CD14-positive monocyte (primary cell): ENCODE measurements at regions not wholly inside any gene's neighbourhood (a gene's known extent, or its start where the extent isn't known, plus 50 kb on each side); places are given as distances from the start of the nearest gene placed in this dataset.

Source experiments
- DNase-seq, 3 donors: peaks; one replicate each; pipeline ENCODE4 v3.0.0-alpha.2; 2011 to 2022
- H2AFZ ChIP-seq: 2 replicates; pipeline ENCODE4 v1.6.0; 2012; ENCODE audit warnings: mild to moderate bottlenecking, low read depth, low read length, inconsistent platforms; ENCODE audit not compliant: insufficient read depth, poor library complexity, severe bottlenecking
- H3K27ac ChIP-seq, 2 donors: 1 replicate in 1 of 2; 2 replicates in 1 of 2; pipeline ENCODE4 v1.5.1; 2012 to 2013; ENCODE audit warnings: low read length in 2 of 2, control low read depth in 1 of 2, inconsistent platforms in 1 of 2, low read depth in 1 of 2, mild to moderate bottlenecking in 1 of 2
- H3K27me3 ChIP-seq, 2 donors: one replicate each; pipeline versions ENCODE4 v1.6.0 to v1.6.1; 2011 to 2013; ENCODE audit warnings: low read length in 2 of 2; ENCODE audit not compliant: control insufficient read depth in 2 of 2, insufficient read depth in 2 of 2
- H3K36me3 ChIP-seq, 2 donors: replicated peaks in 1 of 2; 1 replicate in 1 of 2; 2 replicates in 1 of 2; pipeline versions ENCODE4 v1.5.1 to v1.6.1; 2012 to 2013; ENCODE audit warnings: low read length in 2 of 2, control low read depth in 1 of 2, inconsistent platforms in 1 of 2, mild to moderate bottlenecking in 1 of 2; ENCODE audit not compliant: insufficient read depth in 2 of 2, control insufficient read depth in 1 of 2
- H3K4me1 ChIP-seq, 2 donors: 1 replicate in 1 of 2; 2 replicates in 1 of 2; pipeline versions ENCODE4 v1.5.1 to v1.6.1; 2012 to 2013; ENCODE audit warnings: low read length in 2 of 2, control low read depth in 1 of 2, inconsistent platforms in 1 of 2, mild to moderate bottlenecking in 1 of 2, moderate library complexity in 1 of 2; ENCODE audit not compliant: insufficient read depth in 2 of 2, control insufficient read depth in 1 of 2
- H3K4me2 ChIP-seq: replicated peaks from 2 replicates; pipeline ENCODE3; 2012; ENCODE audit warnings: low read length, moderate library complexity, mild to moderate bottlenecking; ENCODE audit not compliant: poor library complexity, severe bottlenecking; ENCODE audit errors: extremely low read depth
- H3K4me3 ChIP-seq, 3 experiments: fragments of 200-600 bp in 1 of 3; sonication (generic) in 1 of 3; replicated peaks in 1 of 3; 1 replicate in 2 of 3; 2 replicates in 1 of 3; pipeline ENCODE4 v1.5.1; 2011 to 2013; ENCODE audit warnings: low read length in 3 of 3, mild to moderate bottlenecking in 3 of 3, control low read depth in 2 of 3, low read depth in 2 of 3, inconsistent platforms in 1 of 3, moderate library complexity in 1 of 3
- H3K79me2 ChIP-seq: 2 replicates; pipeline ENCODE4 v1.6.0; 2012; ENCODE audit warnings: mild to moderate bottlenecking, control low read depth, inconsistent platforms, low read length, moderate library complexity; ENCODE audit not compliant: insufficient read depth
- H3K9ac ChIP-seq: 2 replicates; pipeline ENCODE4 v1.6.0; 2017; ENCODE audit warnings: low read length, mild to moderate bottlenecking; ENCODE audit not compliant: insufficient read depth, poor library complexity, severe bottlenecking
- H3K9me3 ChIP-seq, 2 donors: replicated peaks in 1 of 2; 1 replicate in 1 of 2; 2 replicates in 1 of 2; pipeline versions ENCODE4 v1.5.1 to v1.6.1; 2012 to 2013; ENCODE audit warnings: low read length in 2 of 2, control low read depth in 1 of 2; ENCODE audit not compliant: control insufficient read depth in 1 of 2, insufficient read depth in 1 of 2
- H4K20me1 ChIP-seq: 2 replicates; pipeline ENCODE4 v1.6.0; 2012; ENCODE audit warnings: mild to moderate bottlenecking, low read length, control low read depth, moderate library complexity; ENCODE audit not compliant: insufficient read depth
- H3K27ac Mint-ChIP-seq, 7 donors: one replicate each; pipeline ENCODE4 v1.8.0; 2020; ENCODE audit warnings: mild to moderate bottlenecking in 7 of 7, mixed read lengths in 7 of 7, moderate library complexity in 6 of 7, inconsistent platforms in 2 of 7
- H3K27me3 Mint-ChIP-seq, 3 donors: one replicate each; pipeline ENCODE4 v1.8.0; 2021 to 2022; ENCODE audit warnings: low read depth in 3 of 3, mild to moderate bottlenecking in 3 of 3, mixed read lengths in 3 of 3, moderate library complexity in 3 of 3, inconsistent platforms in 1 of 3
- H3K36me3 Mint-ChIP-seq, 2 donors: one replicate each; pipeline ENCODE4 v1.8.0; 2020; ENCODE audit warnings: mixed read lengths in 2 of 2, inconsistent platforms in 1 of 2, mild to moderate bottlenecking in 1 of 2
- H3K4me1 Mint-ChIP-seq: one replicate; pipeline ENCODE4 v1.8.0; 2020; ENCODE audit warnings: mild to moderate bottlenecking, mixed read lengths
- H3K4me3 Mint-ChIP-seq, 2 donors: one replicate each; pipeline ENCODE4 v1.8.0; 2020; ENCODE audit warnings: mild to moderate bottlenecking in 2 of 2, mixed read lengths in 2 of 2, moderate library complexity in 1 of 2
- H3K9me3 Mint-ChIP-seq, 7 donors: one replicate each; pipeline ENCODE4 v1.8.0; 2020 to 2022; ENCODE audit warnings: mixed read lengths in 7 of 7, mild to moderate bottlenecking in 6 of 7, moderate library complexity in 6 of 7, inconsistent platforms in 2 of 7
- WGBS: methylation state at CpG from one replicate; pipeline ENCODE4 v1.1.5; 2013; ENCODE audit warnings: missing lambda C conversion rate; ENCODE audit not compliant: insufficient coverage; 5-methylcytosine and 5-hydroxymethylcytosine counted together
- intact Hi-C, 2 donors: fragments of 100-400 bp; cut with micrococcal nuclease; formaldehyde crosslinking; loops; one replicate each; pipeline versions ENCODE4 v1.15.0 to v1.15.1; 2023
- TF ChIP-seq, protein P1 (sequence below): fragments of 200-600 bp; IDR thresholded peaks from one replicate; pipeline ENCODE4 v1.8.0; 2022; ENCODE audit warnings: antibody characterized with exemption, mild to moderate bottlenecking

DNA sequence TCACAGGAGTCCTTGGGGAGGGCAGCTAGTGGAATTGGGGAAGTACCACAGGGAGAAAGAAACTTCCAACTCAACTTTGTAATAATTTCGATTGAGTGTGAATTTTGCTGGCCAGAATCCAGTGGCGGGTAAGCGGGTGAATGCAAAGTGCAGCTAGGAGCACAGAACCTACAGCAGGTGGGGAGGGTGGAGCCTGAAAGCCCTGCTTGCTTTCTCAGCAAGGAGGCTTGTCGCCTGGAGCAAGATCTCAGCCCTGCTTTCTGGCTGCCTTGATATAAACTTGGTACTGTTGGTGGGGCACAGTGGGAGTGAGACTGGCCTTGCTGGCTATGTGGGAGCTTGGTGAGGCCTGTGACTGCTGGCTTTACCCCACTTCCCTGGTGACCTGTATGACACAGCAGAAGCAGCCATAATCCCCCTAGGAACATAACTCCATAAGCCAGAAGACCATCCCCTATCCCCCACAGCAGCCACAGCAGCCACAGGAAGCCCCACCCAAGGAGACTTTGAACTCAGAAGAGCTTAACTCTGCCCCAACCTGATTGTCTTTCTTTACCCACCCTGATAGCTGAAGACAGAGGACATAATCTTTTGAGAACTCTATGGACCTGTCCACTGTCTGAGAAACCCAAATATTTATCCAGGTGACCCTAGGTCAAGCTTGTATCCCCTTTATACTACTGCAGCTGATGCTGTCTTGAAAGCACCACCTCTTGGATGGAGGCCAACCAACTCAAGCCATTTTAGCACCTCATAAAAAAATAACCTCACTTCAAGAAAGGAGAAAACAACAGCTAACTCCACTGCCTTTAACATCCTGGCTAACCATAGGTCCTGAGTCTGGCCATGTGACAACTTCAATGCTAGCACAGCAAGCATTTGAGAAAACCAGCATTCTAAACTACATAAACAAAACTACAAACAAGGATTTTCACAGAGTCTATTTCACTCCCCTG lies 87.2 kb upstream of the PDE5A start:
- DNase-seq = no peak
- no peak overlapping the region for H3K9ac ChIP-seq
- intact Hi-C loops = no loop called here
- H4K20me1 ChIP-seq = no peaks in the 10 kb centered on the region
- peaks cover 25 to 38% of the 10 kb centered on the region in 2 donors for H3K9me3 ChIP-seq
- Mint-ChIP-seq H3K4me3 (no peak overlapping the region), H3K9me3 (peaks cover 14 to 30% (median 22%) of the 10 kb centered on the region in 7 donors), H3K27me3 (no peaks in the 10 kb centered on the region), H3K27ac (no peak overlapping the region), H3K4me1 (no peaks in the 10 kb centered on the region), H3K36me3 (no peaks in the 10 kb centered on the region)
- TF ChIP-seq, protein P1, sequence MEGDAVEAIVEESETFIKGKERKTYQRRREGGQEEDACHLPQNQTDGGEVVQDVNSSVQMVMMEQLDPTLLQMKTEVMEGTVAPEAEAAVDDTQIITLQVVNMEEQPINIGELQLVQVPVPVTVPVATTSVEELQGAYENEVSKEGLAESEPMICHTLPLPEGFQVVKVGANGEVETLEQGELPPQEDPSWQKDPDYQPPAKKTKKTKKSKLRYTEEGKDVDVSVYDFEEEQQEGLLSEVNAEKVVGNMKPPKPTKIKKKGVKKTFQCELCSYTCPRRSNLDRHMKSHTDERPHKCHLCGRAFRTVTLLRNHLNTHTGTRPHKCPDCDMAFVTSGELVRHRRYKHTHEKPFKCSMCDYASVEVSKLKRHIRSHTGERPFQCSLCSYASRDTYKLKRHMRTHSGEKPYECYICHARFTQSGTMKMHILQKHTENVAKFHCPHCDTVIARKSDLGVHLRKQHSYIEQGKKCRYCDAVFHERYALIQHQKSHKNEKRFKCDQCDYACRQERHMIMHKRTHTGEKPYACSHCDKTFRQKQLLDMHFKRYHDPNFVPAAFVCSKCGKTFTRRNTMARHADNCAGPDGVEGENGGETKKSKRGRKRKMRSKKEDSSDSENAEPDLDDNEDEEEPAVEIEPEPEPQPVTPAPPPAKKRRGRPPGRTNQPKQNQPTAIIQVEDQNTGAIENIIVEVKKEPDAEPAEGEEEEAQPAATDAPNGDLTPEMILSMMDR = no peak
- no peaks in the 10 kb centered on the region for H3K36me3 ChIP-seq
- H2AFZ ChIP-seq = no peak overlapping the region
- no peaks in the 10 kb centered on the region for H3K79me2 ChIP-seq
- H3K27me3 ChIP-seq = no peaks in the 10 kb centered on the region
- H3K27ac ChIP-seq = no peak overlapping the region
- no peaks in the 10 kb centered on the region for H3K4me1 ChIP-seq
- no peak overlapping the region for H3K4me2 ChIP-seq
- WGBS = 80% methylated on average over 1 of the region's 4 CpGs
- H3K4me3 ChIP-seq = no peak overlapping the region

DNA sequence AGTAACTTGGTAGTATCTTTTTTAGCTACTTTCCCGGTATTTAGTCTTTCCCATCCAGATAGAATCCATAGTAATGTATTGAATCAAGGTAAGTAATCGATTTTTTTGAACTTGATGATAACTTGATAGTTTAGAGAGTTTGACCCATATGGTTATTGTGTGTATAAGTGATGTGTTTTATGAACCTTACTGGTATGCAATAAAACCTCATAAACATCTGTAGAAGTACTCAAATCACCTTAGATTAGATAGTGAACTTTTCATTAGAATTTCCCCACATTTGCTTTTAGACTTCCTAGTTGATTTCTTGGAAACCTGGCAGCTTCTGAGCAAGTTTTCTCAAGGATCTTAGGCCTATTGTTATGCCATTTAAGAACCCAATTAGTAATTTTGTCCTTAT lies 80.8 kb upstream of the PDE5A start:
- Histone ChIP-seq H3K27ac (no peak overlapping the region), H3K4me1 (no peaks in the 10 kb centered on the region), H3K4me2 (no peak overlapping the region), H3K9me3 (peaks cover 7 to 8% of the 10 kb centered on the region in 2 donors), H2AFZ (no peak overlapping the region), H3K79me2 (no peaks in the 10 kb centered on the region), H3K9ac (no peak overlapping the region), H3K36me3 (no peaks in the 10 kb centered on the region), H3K27me3 (no peaks in the 10 kb centered on the region), H4K20me1 (no peaks in the 10 kb centered on the region), H3K4me3 (no peak overlapping the region)
- H3K27me3 Mint-ChIP-seq = no peaks in the 10 kb centered on the region
- no peaks in the 10 kb centered on the region for H3K4me1 Mint-ChIP-seq
- DNase-seq = no peak
- intact Hi-C loops = no loop called here
- no peak overlapping the region for H3K4me3 Mint-ChIP-seq
- no peaks in the 10 kb centered on the region for H3K36me3 Mint-ChIP-seq
- no CpG with 5 or more reads among the region's 2 CpGs for WGBS
- no peak overlapping the region for H3K27ac Mint-ChIP-seq
- TF ChIP-seq, protein P1 = no peak
- H3K9me3 Mint-ChIP-seq = peaks cover 0 to 10% (median 7%) of the 10 kb centered on the region in 7 donors
